ENCODE measurements at regions not wholly inside any gene's neighbourhood (a gene's known extent, or its start where the extent isn't known, plus 50 kb on each side); places are given as distances from the start of the nearest gene placed in this dataset.

DNA sequence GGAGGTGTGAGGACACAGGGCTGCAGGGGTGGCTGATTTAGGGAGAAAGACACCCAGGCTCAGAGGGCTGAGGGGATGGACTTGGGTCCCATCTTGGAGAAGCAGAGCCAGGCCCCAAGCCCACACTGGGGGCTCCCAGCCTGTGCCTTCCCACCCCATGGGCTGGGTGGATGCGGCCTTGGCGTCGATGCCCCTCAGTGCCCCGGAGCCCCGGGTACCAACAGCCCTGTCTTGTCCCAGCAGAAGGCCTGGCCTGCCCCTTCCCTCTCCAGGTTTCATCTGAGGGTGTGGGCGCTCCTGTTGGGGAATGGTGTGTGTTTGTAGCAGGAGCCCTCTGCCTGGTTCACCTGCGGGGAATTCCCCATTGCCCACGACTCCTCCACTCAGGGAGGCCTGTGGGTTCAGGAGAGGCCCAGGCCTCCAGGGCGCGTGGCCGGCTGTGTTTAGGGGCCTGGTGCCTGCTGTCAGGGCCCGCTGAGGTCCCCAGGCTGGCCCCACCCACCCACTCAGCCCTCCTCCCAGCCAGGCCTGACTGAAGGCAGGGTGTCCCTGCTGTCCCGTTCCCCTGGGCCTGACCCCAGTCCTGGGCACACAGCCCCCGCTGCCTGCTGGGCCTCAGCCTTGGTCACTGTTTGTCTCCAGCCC is 51.1 kb upstream of the BEGAIN start:
- no peak for DNase-seq

DNA sequence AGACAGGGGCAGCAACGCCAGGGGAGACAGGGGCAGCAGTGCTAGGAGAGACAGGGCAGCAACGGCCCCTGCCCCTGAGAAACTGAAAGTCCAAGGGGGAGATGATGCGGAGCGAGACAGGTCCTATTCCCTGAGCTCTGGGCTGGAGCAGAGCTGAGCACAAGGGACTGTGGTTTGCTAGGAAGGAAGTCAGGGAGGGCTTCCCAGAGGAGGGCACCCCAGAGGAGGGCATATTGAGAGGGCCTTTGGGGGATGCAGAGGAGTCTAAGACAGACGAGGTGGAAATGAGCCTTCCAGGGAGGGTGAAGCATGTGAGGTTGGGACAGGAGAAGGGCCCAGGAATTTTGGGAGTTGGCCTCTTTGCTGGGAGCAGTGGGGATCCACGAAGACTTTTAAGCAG is 52.1 kb upstream of the BEGAIN start:
- no peak for DNase-seq

DNA sequence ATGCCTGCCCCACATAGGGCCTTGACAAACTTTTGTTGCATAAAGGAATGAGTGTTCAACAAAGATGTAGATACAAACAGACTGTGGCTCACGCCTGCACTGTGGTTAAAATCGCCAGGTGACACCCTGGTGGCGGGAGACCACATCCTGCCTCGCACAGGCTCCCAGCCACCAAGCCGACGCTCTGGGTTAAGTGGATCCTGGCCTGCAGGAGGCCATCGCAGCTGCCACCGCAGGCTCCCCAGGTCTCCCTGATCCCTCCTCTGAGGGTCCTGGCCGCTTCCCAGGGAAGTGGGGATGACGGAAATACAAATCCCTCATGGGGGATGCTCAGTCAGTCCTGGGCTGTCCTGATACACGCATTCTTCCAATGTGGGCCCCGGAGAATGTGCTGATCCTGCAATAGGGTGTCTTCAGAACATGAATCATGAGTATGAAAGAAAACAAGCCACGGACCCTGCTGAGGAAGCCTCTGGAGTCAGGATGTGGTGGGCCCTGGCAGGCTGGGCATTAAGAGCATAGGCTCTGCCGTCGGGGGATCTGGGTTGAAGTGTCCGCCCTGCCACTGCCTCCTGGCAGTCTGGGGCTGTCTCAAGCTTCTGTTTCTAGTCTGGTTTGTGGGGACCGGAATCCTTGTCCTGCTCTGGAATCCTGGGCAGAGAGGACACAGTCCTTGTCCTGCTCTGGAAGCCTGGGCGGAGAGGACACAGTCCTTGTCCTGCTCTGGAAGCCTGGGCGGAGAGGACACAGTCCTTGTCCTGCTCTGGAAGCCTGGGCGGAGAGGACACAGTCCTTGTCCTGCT is 53.5 kb upstream of the BEGAIN start:
- no peak for DNase-seq

DNA sequence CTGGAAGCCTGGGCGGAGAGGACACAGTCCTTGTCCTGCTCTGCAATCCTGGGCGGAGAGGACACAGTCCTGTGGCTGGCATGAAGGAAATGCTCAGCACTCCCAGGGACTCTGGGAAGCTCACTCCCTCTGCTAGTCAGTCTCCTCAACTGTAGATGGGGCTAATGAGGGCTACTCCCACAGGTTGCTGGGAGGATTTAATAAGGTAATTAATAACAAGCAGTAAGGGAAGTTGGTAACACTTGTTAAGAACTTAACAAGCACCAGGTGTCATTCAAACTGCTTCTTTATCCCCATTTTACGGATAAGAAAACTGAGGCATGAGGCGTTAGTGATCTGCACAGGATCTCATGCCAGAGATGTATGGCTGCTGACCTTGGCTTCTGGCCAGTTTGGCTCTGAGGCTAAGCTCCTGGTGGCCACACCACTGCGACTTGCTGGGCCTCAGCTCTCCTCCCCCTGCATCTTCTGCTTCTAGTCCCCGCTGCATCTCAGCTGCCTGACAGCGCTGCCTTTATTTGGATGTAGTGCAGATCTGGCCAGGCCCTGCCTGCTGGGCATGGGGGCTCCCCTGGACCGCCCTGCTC is 54.1 kb upstream of the BEGAIN start:
- DNase-seq, result no peak

DNA sequence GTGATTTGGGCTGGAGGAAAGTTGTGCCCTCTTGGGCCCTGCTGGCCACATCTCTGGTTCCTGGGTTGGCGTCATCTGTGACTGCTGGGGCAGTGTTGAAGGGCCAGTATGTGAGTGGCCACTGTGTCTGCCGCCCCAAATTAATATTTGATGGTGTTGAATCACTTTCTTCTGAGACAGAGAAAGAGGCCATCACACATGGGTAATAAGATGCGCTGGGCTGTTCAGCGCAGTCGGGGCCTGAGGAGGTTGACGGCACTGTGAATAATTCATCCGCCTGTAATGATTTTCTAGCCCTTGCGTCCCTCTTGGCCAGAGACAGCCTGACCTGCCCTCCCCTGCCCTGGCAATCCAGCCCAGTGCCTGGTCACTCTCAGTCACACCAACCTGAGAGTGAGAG is 56.2 kb upstream of the BEGAIN start:
- no peak for DNase-seq

DNA sequence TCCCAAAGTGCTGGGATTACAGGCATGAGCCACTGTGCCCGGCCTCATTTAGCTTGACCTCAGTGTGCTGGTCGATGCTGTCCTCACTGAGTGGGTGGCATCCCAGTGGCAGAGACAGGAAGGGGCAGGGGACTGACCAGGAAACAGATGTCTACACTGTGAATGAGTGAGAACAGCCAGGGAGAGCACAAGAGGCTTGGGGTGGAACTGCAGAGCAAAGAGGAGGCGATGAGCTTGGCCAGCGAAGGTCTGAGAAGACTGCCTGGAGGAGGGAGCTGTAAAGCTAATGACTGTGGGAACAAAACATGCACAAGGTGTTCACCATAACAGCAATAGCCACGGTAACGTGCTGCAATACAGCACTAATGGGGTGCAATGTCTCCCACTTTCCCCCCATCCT is 57.2 kb upstream of the BEGAIN start:
- no peak for DNase-seq

DNA sequence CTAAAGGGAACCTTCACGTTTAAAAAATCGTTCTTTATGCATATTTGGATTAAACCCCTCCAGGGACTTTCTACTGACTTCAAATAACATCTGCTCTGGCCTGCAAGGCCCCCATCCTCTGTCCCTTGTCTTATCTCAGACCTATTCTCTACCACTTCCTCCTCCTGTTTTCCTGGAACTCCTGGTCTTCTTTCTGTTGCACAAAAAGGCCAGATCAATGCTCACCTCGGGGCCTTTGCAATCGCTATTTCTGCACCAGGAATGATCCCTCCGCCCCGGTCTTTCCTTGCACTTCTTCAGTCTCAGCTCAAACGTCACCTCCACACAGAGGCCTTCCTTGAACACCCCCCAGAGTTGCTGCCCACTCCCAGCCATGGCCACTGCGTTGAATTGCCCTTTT is 57.6 kb upstream of the BEGAIN start:
- DNase-seq, result no peak

DNA sequence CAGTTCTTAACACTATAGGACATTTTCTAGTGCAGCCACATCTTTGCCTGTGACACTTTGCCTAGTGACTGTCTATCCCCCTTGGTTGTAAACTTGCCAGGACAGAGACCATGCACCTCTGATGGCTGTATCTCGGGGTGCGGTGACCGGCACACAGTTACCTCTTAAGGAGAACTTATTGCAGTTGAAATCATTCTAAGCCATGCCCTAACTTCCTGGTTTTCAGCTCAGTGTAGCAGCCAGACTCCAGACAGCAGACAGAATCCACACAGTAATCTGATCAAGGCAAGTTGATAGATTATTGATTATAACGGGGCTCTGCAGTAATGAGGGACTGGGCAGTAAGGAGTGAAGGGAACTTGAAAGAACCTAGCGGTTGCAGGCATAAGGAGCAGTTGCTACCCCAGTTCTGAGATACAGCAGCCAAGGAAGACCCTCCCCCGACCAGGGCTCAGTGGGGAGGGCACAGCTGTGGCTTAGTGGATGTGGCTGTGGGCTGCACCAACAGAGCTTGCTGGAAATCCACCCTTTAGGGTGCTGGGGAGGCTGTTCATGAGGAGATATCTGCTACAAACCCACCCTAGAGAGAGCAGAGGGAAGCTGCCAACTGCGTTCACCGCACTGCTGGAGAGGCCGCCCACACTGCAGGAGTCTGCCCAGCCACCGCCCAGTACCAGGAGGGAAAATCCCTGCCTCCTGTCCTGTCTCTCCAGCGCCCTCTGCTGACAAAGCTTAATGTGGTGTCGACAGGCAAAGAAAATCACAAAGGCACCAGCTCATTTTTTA is 58.2 kb upstream of the BEGAIN start:
- peak; percentile 79 for DNase-seq

DNA sequence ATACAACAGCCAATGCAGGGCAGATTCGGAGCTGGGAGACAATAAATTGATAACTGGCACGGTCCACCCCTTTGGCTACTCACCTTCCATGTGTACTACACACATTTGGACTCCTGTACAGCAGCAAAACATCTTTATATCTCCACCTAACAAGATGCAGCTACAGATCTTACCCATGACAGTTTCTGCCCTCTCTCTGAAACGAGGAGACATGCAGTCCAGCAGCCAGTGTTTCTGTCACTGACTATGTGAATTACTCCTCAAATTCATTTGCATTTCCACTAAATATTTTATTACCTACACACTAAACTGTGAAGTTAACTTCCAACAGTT is 58.7 kb upstream of the BEGAIN start:
- DNase-seq, result no peak

DNA sequence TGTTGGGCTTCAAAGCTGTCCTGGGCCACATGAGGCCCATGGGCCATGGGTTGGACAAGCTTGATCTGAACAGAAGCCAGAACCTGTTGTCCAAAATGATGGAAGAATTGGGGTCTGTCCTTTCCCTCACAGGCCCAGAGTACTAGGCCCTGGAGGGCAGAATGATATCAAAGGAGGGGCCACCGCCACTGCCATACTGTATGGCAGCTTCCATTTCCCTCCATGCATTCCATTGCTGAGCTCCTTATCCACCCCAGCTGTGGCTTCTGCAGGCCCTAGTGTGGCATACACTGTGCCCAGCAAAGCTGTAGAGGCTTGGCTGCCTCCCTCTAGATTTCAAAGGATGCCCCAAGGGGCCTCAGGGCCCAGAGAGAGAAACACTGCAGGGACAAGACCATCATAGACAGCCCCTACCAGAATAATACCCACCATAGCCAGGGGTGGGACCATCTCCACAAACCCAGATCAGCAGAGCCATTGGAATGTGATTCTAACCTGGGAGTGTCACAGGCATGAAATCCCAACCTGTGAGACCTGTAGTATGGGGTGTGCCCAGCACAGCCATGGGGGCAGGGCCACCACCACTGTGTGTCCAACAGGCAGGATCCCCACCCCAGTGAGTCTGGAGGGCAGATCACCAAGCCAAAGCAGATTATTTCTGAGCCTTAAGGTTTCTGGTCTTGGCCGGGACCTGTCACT is 61.4 kb upstream of the BEGAIN start:
- no peak for DNase-seq

DNA sequence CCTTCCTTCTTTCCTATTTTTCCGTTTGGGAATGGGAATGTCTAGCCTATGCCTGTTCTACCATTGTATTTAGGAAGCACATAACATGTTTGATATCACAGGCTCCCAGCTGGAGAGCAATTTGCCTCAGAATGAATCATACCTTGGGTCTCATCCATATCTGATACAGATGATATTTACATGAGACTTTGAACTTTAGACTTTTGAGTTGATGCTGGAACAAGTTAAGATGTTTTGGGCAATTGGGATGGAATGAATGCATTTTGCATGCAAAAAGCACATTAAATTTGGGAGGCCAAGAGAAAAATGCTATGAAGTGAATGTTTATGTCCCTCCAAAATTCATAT is 61.9 kb upstream of the BEGAIN start:
- no peak for DNase-seq

DNA sequence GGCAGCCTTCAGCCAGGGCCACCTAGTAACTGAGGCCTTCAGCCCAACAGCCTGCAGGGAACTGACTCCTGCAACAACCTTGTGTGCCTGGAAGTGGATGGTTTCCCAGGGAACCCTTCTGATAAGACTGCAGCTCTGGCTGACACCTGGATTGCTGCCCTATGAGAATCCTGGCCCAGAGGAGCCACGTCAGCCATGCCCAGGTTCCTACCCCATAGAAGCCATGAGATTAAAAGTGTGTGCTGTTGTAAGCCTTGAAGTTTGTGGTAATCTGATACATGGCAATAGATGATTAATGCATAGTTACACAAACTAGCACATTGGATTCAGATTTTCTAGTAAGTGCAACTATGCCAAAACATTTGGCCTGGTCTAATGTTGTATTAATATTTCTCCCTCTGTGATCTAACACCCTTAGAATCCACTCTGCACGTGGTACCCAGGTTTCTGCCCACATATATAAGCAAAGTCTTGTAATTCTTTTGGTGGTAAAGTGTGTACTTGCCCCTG is 64.8 kb upstream of the BEGAIN start:
- no peak for DNase-seq

DNA sequence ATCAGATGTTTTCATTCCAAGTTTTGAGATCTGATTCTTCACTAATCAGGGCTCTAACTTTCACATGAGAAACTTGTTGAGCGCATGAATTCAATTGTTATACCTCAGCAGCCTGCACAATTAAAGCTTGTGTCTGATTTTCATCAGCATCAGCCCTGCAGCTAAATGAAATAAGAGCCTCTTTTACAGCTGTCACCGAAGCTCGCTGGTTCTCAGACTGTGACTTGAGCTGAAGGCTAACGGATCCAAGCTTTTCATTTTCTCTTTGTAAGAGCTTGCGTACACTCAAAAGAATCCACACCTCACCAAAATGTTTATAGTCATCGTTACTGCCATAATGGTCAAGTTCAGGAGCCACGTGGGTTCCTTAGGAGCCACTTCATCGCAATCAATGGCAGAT is 65.5 kb upstream of the BEGAIN start:
- DNase-seq, result no peak

DNA sequence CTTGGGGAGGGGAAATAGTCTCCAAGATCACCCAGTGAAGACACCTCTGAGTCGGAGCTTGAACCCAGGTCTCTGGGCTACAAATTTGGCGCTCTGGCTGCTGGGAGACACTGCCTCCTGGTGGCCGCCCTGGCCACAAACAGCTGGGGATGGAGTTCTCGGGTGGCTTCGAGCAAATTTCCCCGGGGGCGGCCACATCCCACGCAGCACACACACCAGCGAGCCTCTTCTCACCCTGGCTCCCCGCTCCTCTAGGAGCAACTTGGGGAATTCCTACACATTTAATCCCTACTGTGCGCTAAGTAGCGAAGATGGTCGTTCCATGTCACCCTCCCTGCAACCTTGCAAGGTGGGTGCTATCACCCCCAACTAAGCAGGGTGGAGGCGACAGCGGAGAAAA is 66.2 kb upstream of the BEGAIN start:
- no peak for DNase-seq

DNA sequence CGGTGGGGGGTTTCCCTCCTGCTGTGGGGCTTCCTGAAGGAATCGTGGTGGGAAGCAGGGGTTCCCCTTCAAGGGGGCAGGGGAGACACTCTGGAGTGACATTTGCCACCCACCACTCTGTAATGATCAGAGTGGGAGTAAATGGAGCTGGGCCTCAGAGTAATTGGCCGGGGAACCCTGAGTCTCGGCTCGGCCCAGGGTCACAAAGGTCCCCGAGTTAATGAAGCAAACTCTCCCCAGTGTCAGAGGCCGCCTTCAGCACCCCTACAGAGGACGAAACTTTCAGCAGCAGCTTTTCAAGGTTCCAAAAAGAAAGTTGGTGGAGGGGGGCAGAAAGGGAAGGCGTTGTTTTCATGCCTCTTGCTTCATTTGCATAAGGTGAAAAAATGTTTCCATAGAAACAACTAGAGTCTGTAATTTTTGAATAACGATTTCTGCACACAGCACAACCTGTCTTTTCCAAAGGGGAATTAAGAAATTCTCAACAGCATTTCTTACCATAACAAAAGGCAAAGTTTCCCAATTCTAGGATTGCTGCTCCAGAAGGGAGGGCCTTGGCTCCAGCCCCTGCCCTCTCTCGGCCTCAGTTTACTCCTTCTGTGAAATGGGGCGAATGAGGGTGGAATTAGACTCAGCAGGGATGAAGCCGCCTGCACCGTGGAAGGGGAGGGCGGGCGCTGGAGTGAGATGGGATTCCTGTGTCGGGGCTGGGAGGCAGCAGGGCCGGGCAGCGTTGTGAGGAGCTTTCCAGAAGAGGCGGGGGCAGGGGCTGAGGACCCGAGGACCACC is 67.0 kb upstream of the BEGAIN start:
- no peak for DNase-seq

DNA sequence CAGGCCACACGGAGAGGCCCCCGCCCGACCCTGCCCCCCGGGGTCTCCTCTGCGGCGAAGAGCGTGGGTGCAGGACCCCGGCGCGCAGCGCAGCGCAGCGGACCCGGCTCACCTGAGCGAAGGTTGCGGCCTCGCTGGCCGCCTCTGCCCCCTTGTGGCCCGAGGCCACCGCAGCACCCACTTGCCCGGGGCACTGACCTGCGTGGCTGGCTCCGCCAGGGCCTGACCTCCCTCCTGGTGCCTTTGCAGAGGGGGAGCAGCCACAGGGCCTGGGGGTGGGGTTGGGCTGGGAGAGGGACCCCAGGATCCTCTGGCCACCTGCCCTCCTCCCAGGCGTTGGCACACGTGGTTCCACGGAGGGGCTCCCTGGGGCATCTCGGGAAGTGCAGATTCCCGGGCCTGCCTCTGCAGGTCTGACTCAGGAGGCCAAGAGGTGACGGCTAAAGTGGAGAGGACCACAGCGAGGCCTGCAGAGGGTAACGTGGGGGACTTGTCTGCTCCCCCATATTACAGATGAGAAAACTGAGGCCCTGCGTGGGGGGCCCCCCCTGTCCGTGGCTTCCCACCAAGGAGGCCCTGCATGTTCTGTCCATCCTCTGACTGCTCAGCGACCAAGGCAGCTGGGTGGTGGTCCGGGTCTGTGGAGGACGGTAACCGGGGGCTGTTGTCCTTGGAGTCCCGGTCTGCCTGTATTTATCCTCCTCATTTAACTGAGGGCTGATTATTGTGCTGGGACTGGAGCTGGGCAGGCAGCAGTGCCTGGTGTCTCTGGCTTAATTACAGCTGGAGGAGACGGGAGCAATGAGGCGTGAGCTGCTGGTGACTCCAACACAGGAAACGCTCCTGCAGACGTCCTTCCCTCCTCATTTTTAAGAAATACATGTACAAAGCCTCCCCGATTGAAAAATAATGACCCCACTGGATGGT is 67.9 kb upstream of the BEGAIN start:
- no peak for DNase-seq

DNA sequence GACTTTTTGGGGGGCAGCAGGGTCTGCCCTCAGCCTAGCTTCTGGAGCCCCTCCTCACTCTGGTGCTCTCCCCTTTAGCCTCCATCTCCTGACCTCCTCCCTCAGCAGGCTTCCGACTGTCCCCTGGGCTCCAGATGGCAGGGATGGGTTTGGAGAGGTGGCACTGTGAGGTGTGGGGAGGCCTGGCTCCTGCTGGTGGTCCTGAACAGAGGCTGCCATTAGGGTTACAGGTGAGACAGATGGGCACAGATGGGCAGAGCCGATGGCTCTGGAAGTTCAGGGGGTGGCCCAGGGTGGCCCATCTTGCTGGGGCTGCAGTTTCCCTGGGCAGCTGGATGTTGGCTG is 68.5 kb upstream of the BEGAIN start:
- DNase-seq, result no peak

DNA sequence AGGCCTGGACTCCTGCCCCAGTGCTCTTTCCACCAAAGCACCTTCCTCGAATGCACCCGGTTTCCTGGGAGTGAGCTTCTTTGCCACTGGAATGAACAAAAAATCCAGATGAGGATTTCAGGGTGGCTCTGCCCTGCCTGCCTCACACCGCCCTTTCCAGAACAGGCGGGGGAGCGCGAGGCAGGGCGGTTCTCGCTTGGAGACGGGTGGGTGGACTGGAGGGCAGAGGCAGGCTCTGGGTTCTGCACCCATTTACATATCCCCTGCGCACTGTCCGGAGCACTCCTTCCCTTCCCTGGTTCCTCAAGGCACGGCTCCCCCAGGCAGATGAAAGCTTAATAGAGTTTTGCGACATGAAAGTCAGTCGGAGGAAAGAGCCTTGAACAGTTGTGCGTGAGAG is 69.7 kb upstream of the DLK1 start:
- DNase-seq, result no peak

DNA sequence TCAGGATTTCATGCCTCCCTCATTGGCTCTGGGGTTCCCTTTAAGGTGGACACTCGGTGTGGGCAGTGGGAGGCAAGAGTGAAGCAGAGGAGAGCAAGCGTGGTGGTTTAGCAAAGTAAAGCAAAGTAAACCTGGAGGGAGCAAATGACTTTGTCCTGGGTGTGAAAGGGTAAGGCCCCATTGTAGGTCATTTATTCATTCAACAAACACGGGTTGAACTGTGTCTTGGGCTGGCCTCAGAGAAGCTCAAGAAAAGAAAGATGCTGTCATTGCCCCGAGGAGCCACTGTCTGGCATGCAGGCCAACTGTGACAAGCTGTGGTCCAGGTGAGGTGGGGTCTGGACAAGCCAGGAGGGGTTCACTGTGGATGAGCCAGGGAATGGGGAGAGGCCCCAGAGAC is 68.9 kb upstream of the DLK1 start:
- DNase-seq, result no peak

DNA sequence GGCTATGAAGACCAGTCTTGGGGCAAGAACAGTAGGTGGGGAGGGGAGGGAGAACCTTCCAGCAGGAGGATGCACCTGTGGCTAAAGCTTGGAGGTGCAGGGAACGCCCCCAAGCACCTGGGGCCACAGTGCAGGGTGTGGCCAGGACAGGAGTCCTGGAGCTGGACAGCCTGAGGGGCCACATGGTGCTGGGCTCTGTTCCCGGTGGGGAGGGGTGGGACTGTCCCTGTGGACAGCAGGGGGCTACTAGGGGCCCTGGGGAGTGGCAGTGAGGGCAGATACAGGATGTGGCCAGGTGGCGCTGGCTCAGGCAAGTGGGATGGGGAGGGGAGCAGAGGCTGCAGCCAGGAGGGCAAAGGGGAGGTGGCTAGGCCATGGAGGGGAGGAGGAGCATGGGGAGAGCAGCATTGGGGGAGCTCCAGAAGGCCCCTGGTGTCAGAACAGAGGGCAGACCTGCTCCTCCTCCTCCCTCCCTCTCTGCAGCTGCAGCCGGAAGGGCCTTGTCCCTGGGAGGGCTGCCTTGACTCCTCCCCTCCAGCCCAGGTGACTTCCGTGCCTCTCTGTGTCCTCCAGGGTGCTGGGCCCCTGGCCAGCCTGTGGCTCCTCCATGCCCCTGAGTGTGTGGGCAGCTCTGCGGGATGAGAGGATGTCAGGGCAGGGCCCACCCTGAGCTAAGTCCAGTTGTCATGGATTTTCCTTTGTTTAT is 68.4 kb upstream of the DLK1 start:
- no peak for DNase-seq
